ENCODE measurements at regions not wholly inside any gene's neighbourhood (a gene's known extent, or its start where the extent isn't known, plus 50 kb on each side); places are given as distances from the start of the nearest gene placed in this dataset.

DNA sequence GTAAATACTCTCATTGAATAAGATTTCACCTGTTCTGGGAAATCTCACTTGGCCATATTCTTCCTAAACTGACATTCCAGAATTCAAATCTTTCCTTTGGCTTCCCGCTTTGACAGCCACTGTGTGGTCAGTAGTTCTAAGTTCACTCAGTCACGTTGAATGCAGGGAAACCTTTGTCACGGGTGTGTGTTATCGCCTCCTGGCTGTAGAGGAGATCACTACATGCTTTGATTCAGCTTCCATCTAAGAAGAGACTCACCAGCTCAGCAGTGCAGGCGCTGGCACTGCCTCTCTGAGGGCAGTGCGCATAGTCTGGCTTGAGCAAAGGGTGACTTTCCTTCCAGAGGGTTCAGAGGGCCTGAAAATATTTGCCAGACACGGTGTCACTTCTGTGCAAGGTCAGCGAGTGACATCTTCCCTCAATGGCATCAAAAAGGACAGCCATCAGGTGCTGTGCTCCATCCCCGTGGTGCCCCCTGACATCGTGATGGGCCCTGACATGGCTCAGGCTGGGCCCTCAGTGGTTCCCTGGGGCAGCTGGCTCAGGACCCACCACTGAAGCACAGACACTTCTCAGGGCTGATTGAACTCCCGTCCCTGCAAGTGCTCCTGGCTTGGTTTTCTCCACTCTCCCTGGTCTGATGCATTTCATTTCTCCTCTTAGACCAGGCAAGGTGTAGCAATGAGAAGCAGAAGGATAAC lies 635.4 kb upstream of the ARGLU1 start:
- no peaks in the 10 kb centered on the region for H3K4me1 ChIP-seq
- WGBS, 2 donors: 62 to 64% methylated on average over 9 of the region's 11 CpGs

DNA sequence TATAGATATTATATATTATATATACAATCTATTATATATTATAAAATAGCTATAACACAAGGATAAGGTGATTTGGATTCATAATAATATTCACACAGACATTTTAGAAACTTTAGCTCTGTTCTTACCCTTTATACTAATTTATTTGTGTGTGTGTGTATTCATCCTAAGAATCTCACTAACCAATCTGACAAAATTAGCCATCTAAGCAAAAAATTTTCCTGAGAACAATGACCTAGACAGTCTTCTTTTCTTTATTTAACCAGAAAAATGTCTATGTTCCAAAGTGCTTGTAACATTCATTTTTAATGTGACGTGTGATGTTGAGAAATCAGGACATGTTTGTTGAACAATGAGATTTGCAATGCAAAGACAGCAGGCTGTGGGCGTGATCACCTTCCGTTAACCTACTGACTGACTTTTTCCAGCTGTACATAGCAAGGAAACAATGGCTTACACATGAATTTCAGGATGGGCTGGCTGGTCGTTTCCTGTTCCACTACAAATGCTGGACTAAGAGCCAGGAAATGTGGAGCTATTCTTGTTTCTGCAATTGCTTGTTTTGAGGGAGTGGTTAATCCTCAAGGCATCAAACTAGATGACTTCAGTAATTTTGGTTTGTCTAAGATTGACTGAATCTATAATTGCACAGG lies 634.6 kb upstream of the ARGLU1 start:
- H3K27ac ChIP-seq: peak overlapping the region in 2 of 3 donors; percentile 45 to 49
- 51 to 58% methylated on average over 4 of the region's 4 CpGs for WGBS, 2 donors
- H3K4me3 ChIP-seq (replicated peaks in 1 of 3): no peak overlapping the region
- H3K9me3 ChIP-seq: no peaks in the 10 kb centered on the region
- intact Hi-C loops (cut with DNase I): no loop called here
- TF ChIP-seq POLR2A (IDR thresholded peaks at IDR 0.05): no peak
- TF ChIP-seq, protein P1, sequence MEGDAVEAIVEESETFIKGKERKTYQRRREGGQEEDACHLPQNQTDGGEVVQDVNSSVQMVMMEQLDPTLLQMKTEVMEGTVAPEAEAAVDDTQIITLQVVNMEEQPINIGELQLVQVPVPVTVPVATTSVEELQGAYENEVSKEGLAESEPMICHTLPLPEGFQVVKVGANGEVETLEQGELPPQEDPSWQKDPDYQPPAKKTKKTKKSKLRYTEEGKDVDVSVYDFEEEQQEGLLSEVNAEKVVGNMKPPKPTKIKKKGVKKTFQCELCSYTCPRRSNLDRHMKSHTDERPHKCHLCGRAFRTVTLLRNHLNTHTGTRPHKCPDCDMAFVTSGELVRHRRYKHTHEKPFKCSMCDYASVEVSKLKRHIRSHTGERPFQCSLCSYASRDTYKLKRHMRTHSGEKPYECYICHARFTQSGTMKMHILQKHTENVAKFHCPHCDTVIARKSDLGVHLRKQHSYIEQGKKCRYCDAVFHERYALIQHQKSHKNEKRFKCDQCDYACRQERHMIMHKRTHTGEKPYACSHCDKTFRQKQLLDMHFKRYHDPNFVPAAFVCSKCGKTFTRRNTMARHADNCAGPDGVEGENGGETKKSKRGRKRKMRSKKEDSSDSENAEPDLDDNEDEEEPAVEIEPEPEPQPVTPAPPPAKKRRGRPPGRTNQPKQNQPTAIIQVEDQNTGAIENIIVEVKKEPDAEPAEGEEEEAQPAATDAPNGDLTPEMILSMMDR (IDR thresholded peaks at IDR 0.05): no peak
- no peaks in the 10 kb centered on the region for H3K36me3 ChIP-seq
- no peaks in the 10 kb centered on the region for H3K4me1 ChIP-seq
- peak in 1 of 2 donors; percentile 20 for DNase-seq
- H3K27me3 ChIP-seq: no peaks in the 10 kb centered on the region

More for the DNA sequence above, 635.4 kb upstream of the ARGLU1 start:
- TF ChIP-seq, protein P1 (IDR thresholded peaks at IDR 0.05): peak in 1 of 6 experiments; percentile 35
- TF ChIP-seq POLR2A (IDR thresholded peaks at IDR 0.05): no peak
- H3K4me3 ChIP-seq (replicated peaks in 1 of 3): no peak overlapping the region
- peak overlapping the region in 2 of 3 donors; percentile 45 to 49 for H3K27ac ChIP-seq
- H3K36me3 ChIP-seq: no peaks in the 10 kb centered on the region
- no peaks in the 10 kb centered on the region for H3K9me3 ChIP-seq
- intact Hi-C loops (cut with DNase I): no loop called here
- no peaks in the 10 kb centered on the region for H3K27me3 ChIP-seq
- no peak for DNase-seq

DNA sequence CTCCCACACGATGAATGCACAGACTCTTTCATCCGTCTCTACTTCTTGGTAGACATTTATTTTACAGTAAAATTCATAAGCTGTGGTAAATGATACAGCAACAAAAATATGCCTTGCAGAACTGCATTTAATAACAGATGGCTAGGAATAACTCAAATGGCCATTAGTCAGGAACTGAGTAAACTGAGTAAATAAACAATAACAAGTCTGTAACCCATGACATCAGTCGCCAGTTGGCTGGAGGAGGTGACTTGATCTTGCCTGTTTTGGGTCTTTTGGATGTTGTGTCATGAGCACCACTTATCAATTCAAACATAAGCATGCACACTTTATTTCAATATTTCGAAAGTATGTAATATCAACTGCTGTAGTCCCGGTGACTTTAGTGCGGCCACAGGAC lies 632.6 kb upstream of the ARGLU1 start:
- H3K9me3 ChIP-seq: no peaks in the 10 kb centered on the region

DNA sequence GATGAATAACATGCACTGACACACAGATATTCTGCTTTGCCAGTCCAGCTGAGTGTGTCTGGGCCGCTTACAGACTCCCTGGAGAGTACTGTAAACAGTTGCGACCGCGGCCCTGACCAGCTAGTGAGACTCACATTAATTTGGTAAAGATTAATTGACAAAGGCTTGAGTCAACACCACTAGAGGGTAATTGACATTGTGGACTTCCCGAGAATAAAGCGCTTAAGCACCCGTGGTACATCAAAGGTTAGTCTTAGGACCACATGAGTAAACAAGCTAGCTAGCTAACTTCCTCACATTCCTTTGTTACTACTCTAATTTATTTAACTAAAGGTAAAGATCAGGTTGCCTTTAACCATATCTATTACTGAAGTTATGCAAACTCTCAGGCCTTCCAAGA lies 624.4 kb upstream of the ARGLU1 start:
- Histone ChIP-seq H3K27me3 (no peaks in the 10 kb centered on the region), H3K36me3 (no peaks in the 10 kb centered on the region), H3K4me3 (replicated peaks in 1 of 3) (no peak overlapping the region), H3K4me1 (no peaks in the 10 kb centered on the region), H3K27ac (no peak overlapping the region), H3K9me3 (no peaks in the 10 kb centered on the region)
- no peak for TF ChIP-seq POLR2A (IDR thresholded peaks at IDR 0.05)
- TF ChIP-seq, protein P1 (IDR thresholded peaks at IDR 0.05): no peak
- DNase-seq: no peak
- WGBS, 2 donors: 52 to 53% methylated on average over 7 of the region's 7 CpGs
- intact Hi-C loops (cut with DNase I): no loop called here

More for the DNA sequence above, 632.6 kb upstream of the ARGLU1 start:
- TF ChIP-seq POLR2A (IDR thresholded peaks at IDR 0.05): no peak
- TF ChIP-seq, protein P1 (IDR thresholded peaks at IDR 0.05): no peak
- WGBS, 2 donors: 95% methylated on average over 6 of the region's 6 CpGs
- H3K27me3 ChIP-seq: no peaks in the 10 kb centered on the region
- H3K4me1 ChIP-seq: no peaks in the 10 kb centered on the region
- H3K36me3 ChIP-seq: no peaks in the 10 kb centered on the region
- H3K4me3 ChIP-seq (replicated peaks in 1 of 3): no peak overlapping the region
- no peak for DNase-seq
- no peak overlapping the region for H3K27ac ChIP-seq
- intact Hi-C loops (cut with DNase I): no loop called here

DNA sequence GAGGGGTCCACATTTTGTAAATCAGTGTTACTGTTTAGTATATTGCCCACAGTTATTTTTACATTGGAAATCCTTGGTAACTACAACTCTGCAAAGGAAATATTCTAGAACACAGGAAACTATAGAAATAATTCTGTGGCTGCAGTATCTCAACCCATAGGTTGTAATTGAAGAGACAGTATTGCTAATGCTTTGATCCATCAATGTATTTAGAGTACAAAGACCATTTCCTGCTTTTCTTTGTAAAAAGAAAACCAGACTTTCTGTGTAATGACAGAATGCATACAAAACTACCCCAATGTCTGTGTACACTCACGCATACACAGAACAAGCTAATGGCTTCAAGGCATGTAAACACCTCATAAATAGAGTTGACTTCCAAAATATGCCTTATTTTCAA lies 622.1 kb upstream of the ARGLU1 start:
- Histone ChIP-seq H3K4me1 (no peaks in the 10 kb centered on the region), H3K4me3 (replicated peaks in 1 of 3) (no peak overlapping the region), H3K9me3 (no peaks in the 10 kb centered on the region), H3K27me3 (no peaks in the 10 kb centered on the region), H3K27ac (no peak overlapping the region), H3K36me3 (no peaks in the 10 kb centered on the region)
- DNase-seq: no peak
- WGBS, 2 donors: 89 to 93% methylated on average over 1 of the region's 1 CpG
- intact Hi-C loops (cut with DNase I): no loop called here
- TF ChIP-seq, protein P1 (IDR thresholded peaks at IDR 0.05): no peak
- TF ChIP-seq POLR2A (IDR thresholded peaks at IDR 0.05): no peak

All from thyroid gland (tissue), 4 donors.